ENCODE measurements at regions not wholly inside any gene's neighbourhood (a gene's known extent, or its start where the extent isn't known, plus 50 kb on each side); places are given as distances from the start of the nearest gene placed in this dataset.

- ATAC-seq (ENCODE audit: low read depth) (no peak), DNase-seq (peak; percentile 57)
- Mint-ChIP-seq H3K9me3 (no peaks in the 10 kb centered on the region), H3K27me3 (peaks cover 1% of the 10 kb centered on the region), H3K36me3 (no peaks in the 10 kb centered on the region), H3K27ac (no peak overlapping the region), H3K4me1 (no peaks in the 10 kb centered on the region), H3K4me3 (no peak overlapping the region)
- POLR2A ChIA-PET, result no interaction called here
Measured at GRCh38 chr5:136424835-136425584, 59.7 kb upstream of the TRPC7 start.

GRCh38 chr5:136423944-136424606 is 58.7 kb upstream of the TRPC7 start:
- DNase-seq (no peak), ATAC-seq (ENCODE audit: low read depth) (no peak)
- no peaks in the 10 kb centered on the region for H3K36me3 Mint-ChIP-seq
- no peak overlapping the region for H3K4me3 Mint-ChIP-seq
- H3K27ac Mint-ChIP-seq, result no peak overlapping the region
- H3K4me1 Mint-ChIP-seq, result no peaks in the 10 kb centered on the region
- H3K27me3 Mint-ChIP-seq, result peaks cover 1% of the 10 kb centered on the region
- POLR2A ChIA-PET, result no interaction called here
- no peaks in the 10 kb centered on the region for H3K9me3 Mint-ChIP-seq

GRCh38 chr5:136420168-136420898 is 55.0 kb upstream of the TRPC7 start:
- no peak overlapping the region for H3K27ac Mint-ChIP-seq
- no peaks in the 10 kb centered on the region for H3K36me3 Mint-ChIP-seq
- DNase-seq (no peak), ATAC-seq (ENCODE audit: low read depth) (no peak)
- POLR2A ChIA-PET, result no interaction called here
- no peaks in the 10 kb centered on the region for H3K4me1 Mint-ChIP-seq
- no peaks in the 10 kb centered on the region for H3K9me3 Mint-ChIP-seq
- no peaks in the 10 kb centered on the region for H3K27me3 Mint-ChIP-seq
- H3K4me3 Mint-ChIP-seq, result no peak overlapping the region

GRCh38 chr5:136418301-136418700 is 53.0 kb upstream of the TRPC7 start:
- no peak for ATAC-seq (ENCODE audit: low read depth)

More at GRCh38 chr5:136418301-136418700, 53.0 kb upstream of the TRPC7 start:
- H3K4me3 Mint-ChIP-seq, result no peak overlapping the region
- no peak overlapping the region for H3K27ac Mint-ChIP-seq
- H3K9me3 Mint-ChIP-seq, result no peaks in the 10 kb centered on the region
- no peaks in the 10 kb centered on the region for H3K36me3 Mint-ChIP-seq
- no peaks in the 10 kb centered on the region for H3K27me3 Mint-ChIP-seq
- no peaks in the 10 kb centered on the region for H3K4me1 Mint-ChIP-seq
- DNase-seq, result no peak
- POLR2A ChIA-PET, result no interaction called here
